HG03439 (cell line): ENCODE measurements at regions not wholly inside any gene's neighbourhood (a gene's known extent, or its start where the extent isn't known, plus 50 kb on each side); places are given as distances from the start of the nearest gene placed in this dataset.
"Not testable (repeated sequence)": the region's sequence is repeated elsewhere in the genome, so short reads cannot be mapped to it uniquely, and the experiment has no call there.

Source experiments
- ATAC-seq: cut with Tn5 transposase; IDR thresholded peaks from one replicate; pipeline ENCODE4 v1.9.1; 2021; ENCODE audit warnings: mild to moderate bottlenecking, moderate library complexity; ENCODE audit not compliant: unreplicated experiment

DNA sequence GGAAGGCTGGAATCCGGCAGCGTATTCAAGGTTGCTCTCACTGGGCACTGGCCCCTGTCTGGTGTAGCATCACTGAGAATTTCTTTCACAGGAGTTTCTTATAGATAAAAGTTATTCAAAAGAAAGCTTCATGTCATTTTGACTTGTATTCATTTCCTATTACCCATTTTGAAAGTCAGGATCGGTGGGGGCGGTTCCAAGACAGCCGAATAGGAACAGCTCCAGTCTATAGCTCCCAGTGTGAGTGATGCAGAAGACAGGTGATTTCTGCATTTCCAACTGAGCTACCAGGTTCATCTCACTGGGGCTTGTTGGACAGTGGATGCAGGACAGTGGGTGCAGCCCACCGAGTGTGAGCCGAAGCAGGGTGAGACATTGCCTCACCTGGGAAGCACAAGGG, 51.5 kb upstream of the CDC42EP3 start:
- ATAC-seq = not testable (repeated sequence)

DNA sequence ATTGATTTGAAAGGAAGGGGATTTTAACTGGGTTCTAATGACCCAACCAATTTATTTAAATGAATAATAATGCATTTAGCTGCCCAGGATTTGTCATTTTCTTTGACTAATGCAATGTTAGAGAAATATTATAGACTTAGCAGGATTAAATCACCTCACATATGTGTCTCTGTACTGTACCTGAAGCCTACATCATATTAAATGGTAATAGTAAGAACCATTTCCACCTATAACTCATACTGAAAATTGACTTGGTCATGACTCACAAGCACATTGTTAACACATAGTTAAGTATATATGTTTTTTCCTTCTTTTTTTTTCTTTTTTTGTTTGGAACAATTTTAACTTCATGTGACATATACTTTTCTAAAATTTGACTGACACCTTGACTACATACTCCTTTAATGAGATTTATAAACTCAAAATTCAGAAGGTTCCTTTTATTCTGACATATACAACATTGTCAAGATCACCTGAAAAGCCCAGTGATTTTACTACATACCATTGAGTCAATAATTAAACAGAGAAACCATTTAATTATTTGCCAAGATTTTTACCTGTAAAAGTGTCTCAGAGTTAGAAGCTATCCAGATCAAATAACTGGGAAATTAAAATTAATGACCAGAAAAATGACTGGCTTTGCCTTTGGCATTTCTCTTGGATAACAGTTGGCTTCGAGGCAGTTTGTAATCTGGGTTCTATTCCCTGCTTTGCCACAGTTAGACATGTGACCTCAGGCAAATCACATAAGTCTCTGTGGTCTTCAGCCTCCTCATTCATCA, 58.8 kb upstream of the CDC42EP3 start:
- ATAC-seq = no peak

DNA sequence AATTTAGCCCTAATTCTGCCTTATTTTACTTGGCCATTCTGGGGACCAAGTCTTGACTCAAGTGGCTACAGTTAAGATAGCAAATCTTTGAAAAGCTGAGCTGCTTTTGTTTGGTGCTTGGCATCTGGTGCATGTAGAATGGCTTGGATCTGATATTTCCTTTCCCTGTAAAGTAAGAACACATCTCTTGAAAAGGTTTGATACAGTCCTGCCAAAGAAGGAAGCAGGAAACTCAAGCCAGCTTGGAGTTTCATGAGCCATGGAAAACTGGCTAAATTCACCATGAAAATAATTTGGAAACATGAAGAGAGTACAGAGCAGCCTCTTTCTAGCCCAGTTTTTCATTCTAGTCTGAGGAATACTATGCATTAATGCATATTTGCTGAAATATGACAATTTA, 61.0 kb upstream of the CDC42EP3 start:
- not testable (repeated sequence) for ATAC-seq

DNA sequence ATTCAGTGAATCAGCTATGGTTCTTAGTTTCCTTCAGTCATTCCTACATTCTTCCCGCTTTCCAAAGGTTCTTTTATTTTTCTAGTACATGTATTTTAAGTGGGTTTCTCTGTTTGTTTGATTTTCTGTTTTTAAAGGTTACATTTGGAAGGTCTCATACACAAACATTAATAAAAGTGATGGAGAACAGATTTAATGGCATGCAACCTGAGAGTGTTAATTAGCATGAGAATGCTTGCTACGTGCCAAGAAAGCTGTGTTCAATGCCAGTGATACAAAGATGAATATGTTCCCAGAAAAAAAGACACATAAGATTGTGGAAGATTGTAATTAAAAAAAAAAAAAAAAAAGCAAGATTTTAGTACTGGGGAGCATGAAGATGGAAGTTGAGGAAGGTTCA, 61.8 kb upstream of the CDC42EP3 start:
- no peak for ATAC-seq

DNA sequence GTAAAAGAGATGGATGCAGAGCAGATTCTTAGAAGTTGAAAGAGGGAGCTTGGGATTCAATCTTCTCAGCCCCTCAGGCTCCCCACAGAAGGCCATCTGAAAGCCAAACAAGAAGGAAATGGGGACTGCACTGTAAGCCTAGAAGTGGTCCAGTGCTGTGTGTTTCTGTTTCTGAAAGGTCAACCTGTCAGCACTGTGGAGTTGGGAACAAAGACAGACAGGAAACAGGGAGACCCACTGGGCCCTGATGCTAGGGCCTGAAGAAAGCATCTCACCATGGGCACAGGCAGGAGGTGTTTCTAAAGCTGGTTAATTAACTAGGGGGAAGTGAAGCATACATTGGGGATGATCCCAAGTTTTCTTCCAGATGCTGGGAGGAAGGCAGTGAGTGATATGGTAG, 62.5 kb upstream of the CDC42EP3 start:
- not testable (repeated sequence) for ATAC-seq

DNA sequence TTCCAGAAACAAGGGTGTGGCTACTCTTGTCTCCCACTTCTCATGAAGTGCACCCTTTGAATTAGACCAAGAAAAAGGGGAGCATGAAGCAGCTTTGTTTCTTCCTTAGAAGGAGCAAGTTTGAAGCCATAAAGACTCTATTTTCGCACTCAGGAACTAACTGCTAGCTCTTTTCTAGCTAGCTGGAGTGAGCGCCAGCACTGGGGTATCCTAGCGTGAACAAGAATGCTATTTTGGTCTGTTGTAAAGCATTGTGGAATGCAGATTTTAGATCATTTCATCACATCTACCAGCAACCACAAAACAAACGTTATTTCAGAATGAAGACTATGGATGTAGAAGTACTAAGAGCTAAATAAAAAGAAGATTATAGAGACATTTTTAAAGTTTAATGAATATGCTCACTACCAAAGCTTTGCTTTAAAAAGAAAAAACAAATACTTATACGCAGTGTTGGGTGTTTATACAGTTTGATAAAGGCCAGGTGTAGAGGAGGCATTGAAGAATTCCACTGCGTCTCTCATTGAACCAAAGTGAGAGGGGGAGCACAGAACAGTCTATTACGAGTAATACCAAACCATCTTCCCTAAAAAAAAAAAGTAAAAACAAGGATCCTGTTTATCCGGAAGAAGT, 63.6 kb upstream of the CDC42EP3 start:
- ATAC-seq = not testable (repeated sequence)

DNA sequence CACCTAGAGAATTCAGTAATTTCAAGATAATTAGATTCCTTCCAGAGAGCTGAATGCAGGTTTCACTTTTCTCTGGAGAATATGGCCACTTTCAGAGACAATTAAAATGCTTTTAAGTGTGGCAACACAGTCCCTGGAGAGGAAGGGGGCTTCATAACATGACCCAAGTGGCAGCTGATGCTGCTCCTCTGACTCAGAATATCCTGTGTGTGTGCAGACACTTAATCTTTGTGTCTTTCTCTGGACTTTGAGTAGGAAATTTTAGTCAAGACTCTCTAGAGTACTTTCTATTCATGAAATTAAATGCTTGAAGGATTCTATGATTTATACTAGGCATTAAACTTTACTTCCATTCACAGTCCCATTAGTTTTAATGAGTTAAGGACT, 64.1 kb upstream of the CDC42EP3 start:
- ATAC-seq = not testable (repeated sequence)

DNA sequence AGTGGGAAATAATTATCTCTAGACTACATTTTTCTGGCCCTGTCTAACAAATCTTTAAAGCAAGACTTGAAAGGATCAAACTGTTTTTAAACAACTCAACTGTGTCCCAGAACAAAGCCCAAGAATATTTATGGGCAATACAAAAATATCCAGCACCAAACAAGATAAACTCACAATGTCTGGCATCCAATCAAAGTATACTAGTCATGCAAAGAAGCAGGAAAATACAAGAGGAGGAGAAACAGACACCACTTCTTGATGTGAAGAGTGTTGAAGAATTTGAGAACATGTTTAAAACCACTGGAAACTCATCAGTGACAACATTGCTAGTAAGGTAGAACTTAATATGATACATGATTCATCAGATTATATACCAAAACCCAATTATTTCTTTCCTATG, 66.1 kb upstream of the CDC42EP3 start:
- no peak for ATAC-seq

DNA sequence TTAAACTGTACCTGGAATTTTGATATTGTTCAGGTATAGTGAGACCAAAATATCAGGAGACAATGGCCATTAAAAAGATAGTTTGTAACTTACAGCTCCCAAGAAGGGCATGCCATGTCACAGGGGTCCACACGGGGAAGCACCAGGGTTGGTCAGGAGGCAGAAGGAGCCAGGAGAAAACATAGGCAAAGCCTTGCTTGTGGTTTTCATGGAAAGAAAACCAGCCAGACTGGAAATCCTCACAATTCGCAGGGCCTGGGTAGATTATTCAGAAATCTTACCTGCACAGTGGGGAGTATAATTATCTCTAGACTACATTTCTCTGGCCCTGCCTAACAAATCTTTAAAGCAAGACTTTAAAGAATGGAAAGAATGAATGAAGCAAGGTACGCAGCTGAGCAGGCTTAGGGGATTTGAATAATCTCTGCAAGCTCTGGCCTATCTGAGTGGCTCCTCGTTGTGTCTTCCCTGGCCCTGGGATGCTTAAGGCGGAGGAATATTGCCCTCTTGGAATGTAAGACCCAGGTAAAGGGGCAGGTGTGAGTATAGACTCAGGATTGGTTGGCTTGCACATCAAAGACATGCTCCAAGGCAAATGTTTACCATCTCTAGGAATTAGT, 66.9 kb upstream of the CDC42EP3 start:
- no peak for ATAC-seq

DNA sequence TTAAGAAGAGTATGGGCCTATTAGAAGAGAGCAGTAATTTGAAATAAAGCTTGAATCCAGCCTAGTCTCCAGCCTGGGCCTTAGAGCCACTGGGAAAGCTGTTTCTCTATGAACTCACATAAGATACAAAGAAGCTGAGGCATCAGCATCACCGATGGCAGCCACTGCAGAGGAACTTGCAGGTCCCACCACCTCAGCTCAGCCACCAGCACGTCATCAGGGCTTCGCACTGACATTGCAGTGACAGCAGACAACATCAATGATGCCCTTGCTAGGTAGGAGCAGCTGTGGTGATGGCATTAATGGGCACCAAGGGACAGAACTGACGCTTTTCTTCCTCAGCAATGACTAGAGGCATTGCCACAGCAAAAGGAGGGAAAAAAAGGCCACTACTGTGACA, 67.7 kb upstream of the CDC42EP3 start:
- ATAC-seq = no peak

DNA sequence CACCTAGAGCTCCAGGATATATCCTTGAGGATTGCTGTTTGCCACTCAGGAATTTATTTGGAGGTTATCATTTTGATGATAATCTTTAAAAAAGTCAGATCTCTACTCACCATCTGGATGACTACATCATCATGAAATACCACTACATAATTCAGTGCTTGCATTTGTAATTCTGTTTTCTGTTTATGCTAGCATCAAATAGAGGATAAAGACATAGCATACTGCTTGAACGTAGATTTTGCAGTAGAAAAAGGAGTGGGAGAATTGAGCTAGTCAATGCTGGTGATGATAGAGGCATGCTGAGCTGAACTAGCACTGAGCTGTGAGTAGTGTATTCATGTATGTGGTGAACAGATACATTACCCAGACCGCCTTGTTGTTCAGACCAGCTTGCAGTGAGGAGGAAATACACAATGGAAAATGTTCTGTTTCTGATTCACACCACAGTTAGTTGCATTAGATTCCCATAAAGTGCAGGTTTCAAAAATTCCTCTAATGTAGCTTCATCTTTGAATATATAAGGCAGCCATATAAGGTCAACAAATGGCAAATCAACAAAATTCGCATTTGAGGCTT, 68.8 kb upstream of the CDC42EP3 start:
- ATAC-seq = no peak

DNA sequence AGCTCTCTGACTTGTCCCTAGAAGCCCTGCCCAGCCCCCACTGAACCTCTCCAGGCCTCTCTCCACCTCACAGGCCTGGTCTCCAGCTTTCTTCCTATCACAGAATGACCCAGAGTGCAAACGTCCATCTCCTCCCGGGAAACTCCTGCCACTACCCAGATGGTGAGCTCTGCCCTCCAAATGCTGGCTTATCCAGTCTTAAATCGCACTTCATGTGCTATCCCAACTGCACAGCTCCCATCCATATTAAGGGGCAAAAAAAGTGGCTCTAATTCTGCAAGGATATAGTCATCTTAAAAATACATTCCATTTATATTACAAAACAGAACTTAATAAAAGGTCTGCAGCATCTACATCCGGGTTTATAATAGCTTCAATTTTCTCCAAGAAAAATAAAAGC, 70.8 kb upstream of the CDC42EP3 start:
- no peak for ATAC-seq

DNA sequence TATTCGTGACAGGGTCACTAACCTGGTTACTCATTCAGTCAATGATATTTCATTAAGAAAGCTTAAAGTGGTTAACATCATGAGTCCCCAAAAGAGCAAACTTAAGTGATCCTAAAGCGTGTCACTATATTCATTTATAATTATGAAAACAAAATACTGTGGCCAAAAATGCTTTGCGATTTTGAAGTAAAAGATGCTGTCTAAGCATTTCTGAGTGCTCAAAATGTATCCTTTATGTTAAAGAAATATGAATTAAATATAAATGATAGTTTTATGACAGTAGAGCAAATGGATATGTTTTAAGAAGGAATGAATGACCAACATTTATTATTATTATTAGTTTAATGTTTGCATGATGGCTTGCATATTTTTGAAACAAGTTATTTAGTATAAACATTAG, 72.6 kb upstream of the CDC42EP3 start:
- ATAC-seq = no peak

DNA sequence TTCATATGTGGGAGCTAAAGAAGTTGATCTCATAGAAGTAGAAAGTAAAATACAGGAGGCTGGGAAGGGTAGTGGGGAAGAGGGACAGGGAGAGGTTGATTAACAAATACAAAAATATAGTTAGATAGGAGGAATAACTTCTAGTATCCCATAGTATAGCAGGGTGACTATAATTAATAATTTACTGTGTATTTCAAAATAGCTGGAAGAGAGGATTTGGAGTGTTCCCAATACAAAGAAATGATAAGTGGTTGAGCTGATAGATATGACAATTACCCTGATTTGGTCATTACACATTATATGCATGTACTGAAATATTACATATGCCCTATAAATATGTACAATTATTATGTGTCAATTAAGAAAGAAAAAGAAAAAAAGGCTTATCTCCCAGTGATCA, 73.5 kb upstream of the CDC42EP3 start:
- not testable (repeated sequence) for ATAC-seq

DNA sequence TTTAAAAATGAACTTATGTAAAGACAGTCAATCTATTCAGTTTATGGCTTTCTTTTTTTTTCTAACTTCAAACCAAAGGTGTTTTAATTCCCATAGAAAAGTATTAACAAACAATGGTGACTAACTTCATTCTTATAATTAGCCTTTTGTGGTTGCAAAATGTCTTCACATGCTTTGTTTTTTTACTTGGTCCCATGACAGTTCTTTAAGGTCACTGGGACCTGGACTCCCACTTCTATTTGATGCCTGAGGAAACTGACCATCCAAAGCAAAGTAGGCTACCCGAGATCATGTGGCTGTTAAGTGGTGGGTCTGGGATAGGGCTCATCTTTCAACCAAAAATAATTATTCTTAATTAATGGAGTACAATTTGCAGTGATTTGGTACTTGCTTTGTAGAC, 74.6 kb upstream of the CDC42EP3 start:
- ATAC-seq = not testable (repeated sequence)

DNA sequence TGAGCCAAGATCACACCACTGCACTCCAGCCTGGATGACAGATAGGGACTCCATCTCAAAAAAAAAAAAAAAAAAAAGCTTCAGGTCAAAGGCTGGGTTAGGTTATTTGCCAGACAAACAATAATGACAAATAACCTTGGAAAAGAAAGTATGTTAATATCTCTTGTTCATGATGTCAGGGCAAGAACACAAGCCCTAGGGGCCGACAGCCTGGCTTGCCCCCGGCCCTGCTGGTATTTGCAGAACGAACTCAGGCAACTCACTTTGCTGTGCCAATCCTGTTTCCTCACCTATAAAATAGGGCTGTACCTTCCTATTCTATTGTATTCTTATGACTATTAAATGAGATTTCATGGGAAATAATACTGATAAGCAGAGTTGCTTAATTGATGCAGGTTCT, 75.4 kb upstream of the CDC42EP3 start:
- no peak for ATAC-seq

DNA sequence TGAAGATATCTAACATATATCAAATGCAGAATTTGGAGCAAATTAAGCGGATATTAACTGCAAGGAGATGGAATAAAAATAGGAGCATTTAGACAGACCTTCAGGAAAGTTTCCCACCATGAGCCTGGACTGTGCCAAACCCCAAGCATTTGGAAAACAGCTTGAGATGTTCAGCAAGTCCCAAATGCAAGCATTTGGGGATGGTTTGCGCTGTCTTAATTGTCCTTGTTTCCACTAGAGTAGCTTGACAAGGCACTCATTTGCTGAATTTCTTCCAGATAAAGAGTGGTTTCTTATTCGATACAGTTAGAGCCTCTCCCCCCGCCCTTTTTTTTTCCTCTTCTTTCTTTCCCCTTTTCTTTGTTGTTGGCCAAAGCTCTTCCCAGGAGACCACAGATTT, 77.1 kb upstream of the CDC42EP3 start:
- no peak for ATAC-seq

DNA sequence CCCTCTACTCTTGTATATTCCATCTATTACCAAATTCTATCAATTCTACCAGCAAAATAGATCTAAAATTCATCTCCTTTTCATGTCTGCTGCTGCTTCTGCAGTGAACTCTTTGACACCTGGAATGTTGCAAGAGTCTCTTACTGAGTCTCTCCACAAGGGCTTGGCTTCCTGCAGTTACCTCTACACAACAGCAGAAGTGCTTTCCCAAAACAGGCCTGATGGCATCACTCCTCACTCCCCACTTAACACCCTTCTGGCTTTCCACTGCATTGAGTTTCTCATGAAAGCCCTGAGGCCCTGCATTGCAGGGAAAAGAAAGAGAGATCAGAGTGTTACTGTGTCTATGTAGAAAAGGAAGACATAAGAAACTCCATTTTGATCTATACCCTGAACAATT, 78.8 kb upstream of the CDC42EP3 start:
- not testable (repeated sequence) for ATAC-seq

DNA sequence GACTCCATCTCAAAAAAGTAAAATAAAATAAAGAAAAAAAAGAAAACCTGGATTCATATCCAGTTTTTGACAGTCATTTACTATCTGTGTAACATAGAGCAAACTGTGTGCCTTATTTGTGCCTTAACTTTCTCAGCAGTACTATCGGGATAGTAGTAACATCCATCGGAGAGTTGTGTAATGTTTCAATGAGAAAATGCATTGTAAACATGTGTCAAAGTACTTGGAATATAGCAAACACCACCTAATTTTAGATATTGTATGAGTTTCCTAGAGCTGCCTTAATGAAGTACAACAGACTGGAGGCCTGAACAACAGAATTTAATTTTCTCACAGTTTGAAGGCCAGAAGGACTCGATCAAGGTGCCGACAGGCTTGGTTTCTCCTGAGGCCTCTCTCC, 81.3 kb upstream of the CDC42EP3 start:
- ATAC-seq = no peak

DNA sequence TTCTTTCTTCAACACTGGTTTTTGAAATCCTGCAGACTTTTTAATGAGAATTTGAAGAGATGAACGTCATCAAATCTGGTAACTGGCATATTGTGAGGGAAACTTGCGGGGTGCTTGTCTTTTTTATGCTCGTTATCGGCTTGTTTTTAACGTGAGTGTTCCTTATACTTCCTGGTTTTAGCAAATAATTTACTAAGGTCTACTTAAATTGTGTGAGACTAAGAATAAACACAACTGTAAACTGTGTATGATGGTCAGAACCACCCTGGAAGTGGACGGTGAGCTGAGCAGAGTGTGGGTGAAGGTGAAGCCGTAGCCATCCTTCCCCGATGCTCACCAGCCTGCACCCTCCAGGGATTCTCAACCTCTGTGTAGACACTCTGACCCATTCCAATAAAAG, 82.3 kb upstream of the CDC42EP3 start:
- ATAC-seq = no peak

DNA sequence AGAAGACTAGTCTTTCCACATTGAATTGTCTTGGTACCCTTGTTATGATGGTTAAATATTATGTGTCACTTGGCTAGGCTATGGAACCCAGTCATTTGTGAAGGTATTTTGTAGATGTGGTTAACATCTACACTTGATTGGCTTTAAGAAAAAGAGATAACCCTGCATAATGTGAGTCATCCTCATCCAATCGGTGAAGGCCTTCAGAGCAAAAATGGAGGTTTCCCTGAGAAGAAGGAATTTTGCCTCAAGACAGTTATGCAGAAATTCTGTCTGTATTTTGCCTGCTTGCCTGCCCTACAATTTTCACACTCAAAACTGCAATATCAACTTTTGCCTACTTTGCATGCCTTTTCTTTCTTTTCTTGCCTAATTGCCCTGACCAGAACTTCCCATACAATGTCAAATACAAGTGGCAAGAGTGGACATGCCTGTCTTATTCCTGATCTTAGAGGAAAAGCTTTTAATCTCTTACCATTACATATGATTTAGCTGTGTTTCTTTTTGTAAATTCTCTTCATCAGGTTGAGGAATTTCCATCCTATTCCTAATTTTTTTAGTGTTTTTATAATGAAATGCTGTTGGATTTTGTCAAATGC, 84.6 kb upstream of the CDC42EP3 start:
- ATAC-seq = not testable (repeated sequence)
